Ureter (tissue), 1 donor: ENCODE measurements at regions not wholly inside any gene's neighbourhood (a gene's known extent, or its start where the extent isn't known, plus 50 kb on each side); places are given as distances from the start of the nearest gene placed in this dataset.
"Not testable (repeated sequence)": the region's sequence is repeated elsewhere in the genome, so short reads cannot be mapped to it uniquely, and the experiment has no call there.

ENCODE experiments used
- DNase-seq: peaks from one replicate; pipeline ENCODE4 v3.0.0-alpha.2; 2020; ENCODE audit warnings: low spot score
- donor health status: DM: yes; HTN: yes; CAD: no.

DNA sequence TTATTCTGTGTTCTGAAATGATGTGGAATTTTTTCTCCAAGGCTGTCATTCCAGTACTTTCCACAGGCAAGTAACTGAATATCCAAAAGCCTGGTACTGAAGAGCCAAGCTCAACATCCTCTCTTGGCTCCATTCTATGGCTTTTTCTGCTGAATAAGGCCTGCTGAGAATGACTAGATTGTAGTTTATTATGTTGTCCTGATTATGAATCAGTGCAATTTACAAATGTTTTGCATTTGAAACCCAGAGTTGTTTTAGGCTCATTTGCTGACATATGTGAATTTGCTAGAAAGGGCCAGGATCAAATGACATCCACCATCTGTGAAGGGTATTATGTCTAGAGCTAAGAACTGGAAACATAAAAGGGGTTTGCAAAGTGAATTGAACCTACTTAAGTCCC lies 596.6 kb downstream of the KCTD12 start:
- DNase-seq = no peak

DNA sequence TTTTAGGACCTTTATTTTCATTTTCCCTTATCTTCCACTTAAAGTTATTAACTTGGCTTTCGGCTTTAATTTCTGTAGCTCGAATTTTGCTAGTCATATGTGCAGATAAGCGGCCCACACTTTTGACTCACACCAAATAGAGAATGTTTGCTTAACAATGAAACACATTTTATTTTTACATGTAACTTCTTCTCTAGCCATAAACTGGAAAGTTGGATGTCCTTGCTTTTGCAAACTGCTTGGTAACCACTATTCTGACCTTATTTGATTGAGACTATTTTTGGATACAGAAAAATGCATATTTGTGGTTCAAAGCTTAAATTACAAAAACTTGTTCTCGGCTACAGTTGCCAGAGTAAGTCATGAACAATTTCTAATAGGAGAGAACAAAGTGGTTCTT lies 600.0 kb downstream of the KCTD12 start:
- no peak for DNase-seq

DNA sequence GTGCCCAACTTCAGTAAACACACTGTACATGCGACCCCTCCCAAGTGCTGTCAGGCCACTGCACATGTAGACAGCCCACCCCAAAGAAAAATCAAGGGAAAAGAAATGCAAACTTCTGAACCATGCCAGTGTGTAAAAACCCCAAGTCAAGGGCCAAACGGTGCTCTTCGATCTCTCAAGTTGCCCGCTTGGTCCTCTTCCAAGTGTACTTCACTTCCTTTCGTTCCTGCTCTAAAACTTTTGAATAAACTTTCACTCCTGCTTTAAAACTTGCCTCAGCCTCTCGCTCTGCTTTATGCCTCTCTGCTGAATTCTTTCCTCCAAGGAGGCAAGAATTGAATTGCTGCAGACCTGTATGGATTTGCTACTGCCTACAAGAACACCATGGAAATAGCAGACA lies 600.7 kb downstream of the KCTD12 start:
- no peak for DNase-seq

DNA sequence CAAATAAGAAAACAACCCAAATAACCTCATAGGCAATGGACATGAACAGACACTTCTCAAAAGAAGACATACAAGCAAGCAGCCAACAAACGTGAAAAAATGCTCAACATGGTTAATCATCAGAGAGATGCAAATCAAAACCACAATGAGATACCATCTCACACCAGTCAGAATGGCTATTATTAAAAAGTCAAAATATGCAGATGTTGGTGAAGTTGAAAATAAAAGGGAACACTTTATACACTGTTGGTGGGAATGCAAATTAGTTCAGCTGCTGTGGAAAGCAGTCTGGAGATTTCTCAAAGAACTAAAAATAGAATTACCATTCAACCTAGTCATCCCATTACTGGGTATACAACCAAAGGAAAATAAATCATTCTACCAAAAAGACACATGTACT lies 606.4 kb downstream of the KCTD12 start:
- not testable (repeated sequence) for DNase-seq

DNA sequence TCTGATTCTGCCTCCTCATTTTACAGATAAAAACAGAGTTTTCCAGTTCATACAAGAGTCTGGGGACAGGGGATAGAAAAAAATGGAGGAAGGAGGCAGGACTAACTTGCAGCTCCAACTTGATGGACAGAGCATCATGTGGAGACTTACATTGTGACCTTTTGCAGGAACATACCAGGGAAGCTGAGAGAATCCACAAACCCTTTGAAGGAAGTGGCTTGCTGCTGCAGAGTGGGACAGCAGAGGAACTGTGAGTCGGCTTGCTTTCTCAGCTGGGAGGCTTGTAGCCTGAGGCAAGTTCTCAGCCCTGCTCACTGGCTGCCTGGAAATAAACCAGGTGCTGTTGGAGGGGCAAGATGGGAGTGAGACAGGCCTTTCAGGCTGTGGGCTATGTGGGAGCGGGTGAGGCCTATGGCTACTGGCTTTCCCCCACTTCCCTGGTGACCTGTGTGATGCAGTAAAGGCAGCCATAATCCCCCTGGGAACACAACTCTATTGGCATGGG lies 614.4 kb downstream of the KCTD12 start:
- no peak for DNase-seq

DNA sequence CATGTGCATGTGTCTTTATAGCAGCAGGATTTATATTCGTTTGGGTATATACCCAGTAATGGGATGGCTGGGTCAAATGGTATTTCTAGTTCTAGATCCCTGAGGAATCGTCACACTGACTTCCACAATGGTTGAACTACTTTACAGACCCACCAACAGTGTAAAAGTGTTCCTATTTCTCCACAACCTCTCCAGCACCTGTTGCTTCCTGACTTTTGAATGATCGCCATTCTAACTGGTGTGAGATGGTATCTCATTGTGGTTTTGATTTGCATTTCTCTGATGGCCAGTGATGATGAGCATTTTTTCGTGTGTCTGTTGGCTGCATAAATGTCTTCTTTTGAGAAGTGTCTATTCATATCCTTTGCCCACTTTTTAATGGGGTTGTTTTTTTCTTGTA lies 617.9 kb downstream of the KCTD12 start:
- DNase-seq = not testable (repeated sequence)

DNA sequence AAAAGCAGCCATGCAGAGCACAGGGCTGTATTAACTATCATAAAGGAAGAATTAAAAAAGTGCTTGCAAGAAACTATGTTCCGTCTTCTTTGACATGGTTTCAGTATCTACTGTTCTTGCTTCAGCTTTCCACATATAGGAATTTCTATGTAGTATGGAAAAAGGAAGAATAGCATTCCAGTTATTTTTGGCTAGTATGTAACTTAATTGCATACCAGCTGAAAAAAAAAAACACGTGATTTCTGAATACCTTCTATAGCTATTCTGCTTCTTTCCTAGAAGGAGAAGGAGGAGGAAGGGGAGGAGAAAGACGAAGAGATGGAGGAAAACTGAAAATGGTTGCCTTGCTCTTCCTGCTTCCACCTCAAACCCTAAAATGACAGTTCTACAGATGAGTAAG lies 619.0 kb downstream of the KCTD12 start:
- DNase-seq = no peak

DNA sequence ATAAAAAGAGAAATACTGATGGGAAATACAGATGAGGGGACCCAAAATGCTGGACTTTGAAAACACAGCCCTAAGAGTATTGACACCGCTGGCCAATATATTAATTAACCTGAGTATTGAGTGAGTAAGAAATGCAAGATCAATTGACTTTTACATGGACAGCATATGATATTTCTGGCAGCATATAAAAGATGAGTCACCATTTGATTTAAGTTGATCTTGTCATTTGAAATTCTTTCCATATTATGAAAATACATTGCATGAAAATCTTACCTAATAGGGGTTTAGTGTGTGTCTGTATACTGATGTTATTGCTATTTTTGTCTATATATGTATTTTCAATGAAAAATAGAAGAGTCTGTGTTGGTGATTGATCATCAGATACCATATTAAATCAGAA lies 619.6 kb downstream of the KCTD12 start:
- DNase-seq = no peak

DNA sequence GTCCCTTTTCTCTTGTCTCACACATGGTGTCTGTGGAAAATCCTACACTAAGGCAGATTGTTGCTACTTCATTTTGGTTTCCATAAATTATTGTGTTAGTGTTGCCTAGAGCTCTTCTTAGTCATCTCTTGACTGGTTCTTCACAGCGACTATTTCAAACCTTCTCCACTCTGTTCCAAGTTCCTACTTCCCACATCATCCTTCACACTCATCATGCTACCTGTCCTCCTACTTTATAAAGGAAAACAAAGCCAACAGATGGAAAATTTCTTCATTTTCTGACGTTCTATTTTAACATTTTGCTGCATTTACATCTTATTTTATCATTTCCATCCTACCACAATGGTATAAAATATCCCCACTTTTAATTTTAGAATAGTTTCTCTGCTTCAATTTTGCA lies 614.1 kb downstream of the LMO7 start:
- DNase-seq = no peak

DNA sequence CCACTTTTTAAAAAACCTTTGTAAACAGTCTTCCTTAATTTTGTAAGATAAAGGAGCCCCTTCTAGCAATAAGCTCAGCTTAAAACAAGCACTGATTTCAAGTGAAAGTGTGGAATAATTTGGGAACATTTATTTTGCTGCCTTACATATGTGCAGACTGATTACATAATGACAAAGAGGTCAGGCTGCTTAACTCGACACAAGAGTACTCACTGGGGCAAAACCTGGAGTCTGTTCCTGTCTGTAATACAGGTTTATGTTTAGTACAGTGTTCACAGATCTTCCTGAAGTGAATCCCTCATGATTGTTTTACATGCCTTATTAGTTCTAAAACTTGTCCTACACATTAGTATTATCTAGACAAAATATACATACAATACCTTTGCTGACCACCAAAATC lies 609.8 kb downstream of the LMO7 start:
- DNase-seq = no peak

DNA sequence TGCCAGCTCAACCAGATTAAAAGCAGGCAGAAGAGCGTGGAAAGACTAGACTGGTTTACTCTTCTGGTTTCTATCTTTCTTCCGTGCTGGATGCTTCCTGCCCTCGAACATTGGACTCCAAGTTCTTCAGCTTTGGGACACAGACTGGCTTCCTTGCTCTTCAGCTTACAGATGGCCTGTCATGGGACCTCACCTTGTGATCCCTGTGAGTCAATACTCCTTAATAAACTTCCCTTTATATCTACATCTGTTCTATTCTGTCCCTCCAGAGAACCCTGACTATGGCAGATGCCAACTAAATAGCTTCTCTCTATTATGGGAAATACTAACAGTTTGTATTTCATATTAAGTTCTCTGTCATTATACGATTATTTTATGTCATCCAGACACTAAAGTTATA lies 609.1 kb downstream of the LMO7 start:
- no peak for DNase-seq

DNA sequence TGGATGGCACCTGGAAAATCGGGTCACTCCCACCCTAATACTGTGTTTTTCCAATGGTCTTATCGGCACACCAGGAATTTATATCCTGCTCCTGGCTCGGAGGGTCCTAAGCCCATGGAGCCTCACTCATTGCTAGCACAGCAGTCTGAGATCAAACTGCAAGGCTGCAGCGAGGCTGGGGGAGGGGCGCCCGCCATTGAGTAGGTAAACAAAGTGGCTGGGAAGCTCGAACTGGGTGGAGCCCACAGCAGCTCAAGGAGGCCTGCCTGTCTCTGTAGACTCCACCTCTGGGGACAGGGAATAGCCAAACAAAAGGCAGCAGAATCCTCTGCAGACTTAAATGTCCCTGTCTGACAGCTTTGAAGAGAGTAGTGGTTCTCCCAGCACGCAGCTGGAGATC lies 607.0 kb downstream of the LMO7 start:
- not testable (repeated sequence) for DNase-seq

DNA sequence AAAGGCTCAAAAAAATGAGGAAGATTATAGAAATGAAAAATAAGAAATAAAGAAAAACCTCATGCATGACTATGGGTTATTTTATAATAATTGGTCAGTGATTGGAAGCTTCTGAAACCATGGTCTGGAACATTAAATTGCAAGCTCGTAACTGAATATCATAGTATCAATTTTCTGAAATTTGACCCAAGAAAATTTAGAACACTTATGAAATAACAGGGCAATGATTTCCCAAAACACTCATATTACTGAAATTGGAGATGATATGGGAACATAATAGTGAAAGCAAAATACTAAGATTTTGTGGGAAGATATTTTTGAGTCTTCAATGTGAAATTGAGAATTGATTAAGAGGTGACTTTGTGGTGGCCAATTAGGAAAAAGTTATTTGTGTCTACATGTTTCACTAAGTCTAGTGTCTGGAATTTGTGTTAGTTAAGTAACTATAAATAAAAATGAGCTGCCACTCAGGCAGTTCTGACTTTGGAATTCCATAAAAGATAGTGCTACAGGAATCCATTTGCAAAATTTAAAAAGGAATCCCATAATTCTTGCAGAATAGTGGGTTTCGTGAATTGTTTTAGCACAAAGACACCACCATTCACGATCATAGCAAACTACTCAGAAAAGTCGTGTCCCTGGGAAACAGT lies 603.0 kb downstream of the LMO7 start:
- DNase-seq = no peak

DNA sequence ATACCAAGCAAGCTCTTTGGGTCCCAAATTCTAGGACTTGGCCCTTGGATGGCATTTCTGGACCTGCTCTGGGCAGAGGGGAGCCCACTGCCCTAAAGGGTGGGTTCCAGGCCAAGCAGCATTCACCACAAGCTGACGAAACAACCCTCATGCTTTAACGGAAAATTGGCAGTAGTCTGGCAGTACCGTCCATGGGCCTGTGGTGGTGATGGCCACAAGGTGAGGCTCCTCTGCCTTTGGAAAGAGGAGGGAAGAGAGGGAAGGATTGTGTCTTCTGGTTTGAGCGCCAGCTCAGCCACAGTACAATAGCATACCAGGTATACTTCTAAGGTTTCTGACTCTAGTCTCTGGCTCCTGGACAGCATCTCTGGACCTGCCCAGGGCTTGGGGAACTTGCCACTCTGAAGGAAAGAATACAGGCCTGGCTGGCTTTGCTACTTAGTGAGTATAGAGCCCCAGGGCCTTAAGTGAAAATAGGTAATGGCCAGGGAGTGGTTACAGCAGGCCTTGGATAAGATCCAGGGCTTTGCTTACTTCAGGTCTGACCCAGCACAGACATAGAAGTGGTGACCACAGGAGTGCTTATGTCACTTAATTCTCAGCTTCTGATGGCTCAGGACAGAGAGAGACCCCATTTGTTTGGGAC lies 595.5 kb downstream of the LMO7 start:
- no peak for DNase-seq

DNA sequence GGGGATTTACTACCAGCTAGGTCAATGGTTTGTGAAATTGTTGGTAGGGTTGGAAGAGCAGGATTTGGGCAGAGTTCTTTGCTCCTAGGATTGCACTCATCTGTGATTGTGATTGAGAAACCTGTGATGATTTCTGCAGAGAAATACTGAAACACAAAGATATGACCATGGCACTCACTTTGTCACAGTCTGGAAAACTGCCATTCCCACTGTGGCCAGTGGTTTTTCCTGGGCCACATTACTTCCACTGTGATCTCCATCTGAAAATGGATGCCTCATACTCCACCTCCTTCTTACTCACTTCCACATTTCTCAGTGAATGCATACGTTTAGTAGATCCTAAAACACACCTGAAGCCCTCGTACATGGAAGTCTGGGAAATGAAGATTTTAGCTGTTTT lies 593.2 kb downstream of the LMO7 start:
- DNase-seq = no peak

DNA sequence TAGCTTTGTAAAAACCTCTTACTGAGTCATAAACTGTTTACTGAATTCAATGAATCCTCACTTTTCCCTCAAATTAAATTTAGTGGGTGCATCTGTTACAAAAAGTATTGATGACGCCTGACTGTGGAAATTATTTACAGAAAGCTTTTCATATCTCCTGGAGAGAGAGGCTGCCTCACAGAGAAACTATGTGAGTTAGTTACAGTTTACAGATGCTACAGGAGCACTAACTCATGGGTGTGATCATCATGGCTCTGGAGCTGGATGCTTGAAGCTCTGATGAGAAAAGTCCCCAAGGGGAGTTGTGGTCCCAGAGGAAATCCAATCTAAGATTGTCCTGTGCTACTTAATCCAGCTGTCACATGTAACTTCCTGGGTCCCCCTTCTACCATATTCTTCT lies 590.8 kb downstream of the LMO7 start:
- no peak for DNase-seq

DNA sequence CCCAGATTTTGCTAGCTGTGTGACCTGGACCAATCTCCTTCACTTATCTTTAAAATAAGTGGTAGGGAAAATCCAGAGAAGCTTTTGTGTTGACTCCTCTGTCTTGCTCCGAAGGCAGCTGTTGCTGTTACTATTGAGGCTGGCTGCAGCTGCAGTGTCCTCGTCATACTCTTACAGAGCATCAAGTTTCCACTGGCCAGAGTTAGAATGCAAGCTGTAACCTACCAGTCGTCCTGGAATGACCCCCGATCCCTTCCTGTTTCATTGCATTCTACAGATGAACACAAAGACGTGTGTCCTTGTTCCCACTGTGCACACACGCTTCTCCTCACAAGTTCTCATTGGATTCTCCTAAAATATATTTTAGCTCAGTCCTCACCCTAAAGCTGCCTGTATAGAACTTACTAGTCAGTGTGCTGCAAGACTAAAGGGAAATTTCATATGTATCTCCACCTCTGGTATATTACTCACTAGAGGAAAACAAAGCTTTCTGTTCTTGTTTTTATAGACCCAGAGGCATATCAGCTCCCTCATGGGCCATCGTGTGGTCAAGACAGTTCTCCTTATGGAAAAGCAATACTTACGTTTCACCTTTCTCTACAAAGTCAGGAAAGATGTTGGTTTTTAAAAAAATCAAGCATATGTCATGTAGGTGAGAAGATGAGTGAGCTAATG lies 589.8 kb downstream of the LMO7 start:
- no peak for DNase-seq

DNA sequence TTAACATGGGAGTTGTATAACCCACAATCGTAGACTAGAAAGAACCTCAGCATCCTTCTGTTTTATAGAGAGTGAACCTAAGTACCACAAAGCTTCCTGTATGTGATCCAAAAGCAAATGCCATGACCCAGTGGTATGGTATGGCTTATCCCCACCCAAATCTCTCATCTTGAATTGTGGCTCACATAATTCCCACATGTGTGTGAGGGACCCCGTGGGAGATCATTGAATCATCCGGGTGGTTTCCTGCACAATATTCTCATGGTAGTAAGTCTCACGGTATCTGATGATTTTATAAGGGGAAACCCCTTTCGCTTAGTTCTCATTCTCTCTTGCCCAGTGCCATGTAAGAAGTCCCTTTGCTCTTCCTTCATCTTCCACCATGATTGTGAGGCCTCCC lies 587.9 kb downstream of the LMO7 start:
- DNase-seq = no peak

DNA sequence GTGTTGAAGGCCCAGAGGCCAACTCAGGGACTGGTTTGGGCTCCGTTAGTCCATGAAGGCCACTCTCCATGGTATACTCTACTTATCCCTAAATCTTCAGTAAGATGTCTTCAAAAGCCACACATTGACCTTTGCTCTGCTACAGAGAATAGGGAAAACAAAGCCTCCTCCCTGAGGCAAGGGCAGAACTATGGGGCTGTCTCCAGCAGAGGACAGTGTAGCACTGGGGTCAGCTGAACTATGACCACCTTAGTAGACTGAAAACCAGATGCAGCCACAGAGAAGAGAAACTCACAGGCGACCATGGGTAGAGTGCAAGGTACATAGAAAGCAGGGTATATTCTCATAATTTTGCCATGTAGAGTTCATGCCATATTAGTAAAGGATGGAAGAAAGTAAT lies 587.4 kb downstream of the LMO7 start:
- DNase-seq = no peak

DNA sequence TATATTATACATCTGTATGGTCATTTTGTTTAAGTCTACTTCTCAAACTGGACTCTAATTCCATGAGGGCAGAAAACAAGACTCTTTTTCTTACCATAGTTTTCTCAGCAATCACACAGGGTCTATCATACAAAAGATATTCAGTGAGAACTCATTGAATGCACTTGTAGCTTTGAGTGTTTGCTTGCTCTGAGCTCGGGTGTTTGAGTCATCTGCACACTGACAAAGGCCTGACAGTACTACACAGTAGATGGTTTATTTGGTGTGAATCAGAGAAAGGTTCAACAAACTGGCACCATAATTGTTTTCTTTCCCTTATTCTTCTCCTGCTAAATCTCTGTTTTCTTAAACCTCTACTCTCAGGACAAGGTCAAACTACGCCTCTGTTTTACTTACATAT lies 586.4 kb downstream of the LMO7 start:
- DNase-seq = no peak

DNA sequence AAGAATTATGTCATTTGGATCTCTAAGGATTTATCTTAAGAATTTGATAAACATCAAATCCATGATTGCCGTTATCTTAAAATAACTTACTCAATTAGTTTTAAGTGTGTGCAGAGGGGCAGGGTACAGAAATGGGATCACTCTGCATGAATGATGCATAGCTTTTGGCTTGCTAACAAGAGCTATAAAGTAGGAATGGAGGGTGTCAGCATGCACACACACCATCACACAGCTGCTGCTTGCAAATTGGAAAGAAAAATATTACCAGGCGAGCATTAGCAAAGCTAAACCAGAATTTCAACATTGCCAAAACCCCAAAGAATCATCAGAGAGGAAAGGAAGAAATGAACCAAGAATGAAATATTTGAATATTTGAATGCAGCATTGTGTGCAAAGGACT lies 580.6 kb downstream of the LMO7 start:
- no peak for DNase-seq

DNA sequence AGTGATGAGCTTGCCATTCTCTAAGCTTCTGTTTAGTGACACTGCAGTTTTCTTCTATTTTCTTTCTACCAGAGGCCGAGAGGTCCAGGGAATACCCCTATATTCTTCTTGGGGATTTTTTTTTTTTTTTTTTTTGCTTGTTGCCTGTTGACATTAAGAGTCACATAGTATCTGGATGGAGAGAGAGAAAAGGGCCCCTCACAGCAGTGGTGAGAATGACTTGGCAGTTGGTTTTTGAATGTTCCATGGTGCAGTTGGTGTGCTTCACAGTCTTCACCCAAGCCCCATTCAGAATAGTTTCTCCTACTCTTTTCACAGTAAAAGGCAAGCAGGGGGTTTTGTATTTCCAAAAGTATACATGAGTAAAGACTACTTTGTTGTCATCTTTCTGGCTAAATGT lies 577.9 kb downstream of the LMO7 start:
- DNase-seq = no peak

DNA sequence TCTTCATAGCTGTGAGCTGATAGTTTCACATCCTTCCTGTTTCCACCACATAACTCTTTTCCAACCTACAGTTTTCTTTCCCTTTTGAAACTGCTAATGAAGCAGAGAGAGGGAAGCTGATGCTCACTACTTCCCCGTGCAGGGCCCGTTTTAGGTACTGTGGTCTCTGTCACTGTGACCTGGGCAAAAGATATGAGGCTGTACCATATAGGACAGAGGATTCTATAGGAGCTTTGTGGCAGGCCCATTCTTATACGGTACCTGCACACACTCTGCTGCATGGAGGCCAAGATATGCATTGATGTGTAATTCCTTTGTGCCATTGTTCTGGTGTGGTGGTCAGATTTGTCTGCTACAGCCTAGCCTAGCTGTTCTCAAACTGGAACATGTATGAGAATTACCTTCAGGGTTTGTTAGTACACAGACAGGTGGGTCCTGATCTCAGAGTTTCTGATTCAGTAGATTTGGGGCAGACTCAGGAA lies 577.3 kb downstream of the LMO7 start:
- no peak for DNase-seq
